Smooth muscle cell (in vitro differentiated cells): ENCODE measurements at regions not wholly inside any gene's neighbourhood (a gene's known extent, or its start where the extent isn't known, plus 50 kb on each side); places are given as distances from the start of the nearest gene placed in this dataset.

ENCODE experiments used
- DNase-seq: peaks from one replicate; lab custom pipeline; 2025; ENCODE audit not compliant: unreplicated experiment; lab: John Stamatoyannopoulos, UW
- H2AFZ ChIP-seq: fragments of 200-600 bp; sonication (generic); 2 replicates; pipeline ENCODE4 v1.6.0; 2016; ENCODE audit warnings: antibody characterized with exemption, low read depth, mild to moderate bottlenecking
- H3F3A ChIP-seq: fragments of 200-600 bp; sonication (generic); 2 replicates; pipeline ENCODE4 v1.6.0; 2017; ENCODE audit warnings: antibody characterized with exemption, low read depth
- H3K27ac ChIP-seq: fragments of 200-600 bp; sonication (generic); 2 replicates; pipeline ENCODE4 v1.5.1; 2016; ENCODE audit warnings: low read depth, mild to moderate bottlenecking
- H3K27me3 ChIP-seq: fragments of 200-600 bp; sonication (generic); 2 replicates; pipeline ENCODE4 v1.6.1; 2016; ENCODE audit warnings: low read depth, mild to moderate bottlenecking
- H3K36me3 ChIP-seq: fragments of 200-600 bp; sonication (generic); 2 replicates; pipeline ENCODE4 v1.5.1; 2016; ENCODE audit warnings: low read depth
- H3K4me1 ChIP-seq: fragments of 200-600 bp; sonication (generic); 2 replicates; pipeline ENCODE4 v1.5.1; 2016; ENCODE audit warnings: low read depth
- H3K4me2 ChIP-seq: fragments of 200-600 bp; sonication (generic); 2 replicates; pipeline ENCODE4 v1.6.0; 2016; ENCODE audit warnings: mild to moderate bottlenecking
- H3K4me3 ChIP-seq: fragments of 200-600 bp; sonication (generic); 2 replicates; pipeline ENCODE4 v1.5.1; 2016; ENCODE audit warnings: mild to moderate bottlenecking
- H3K79me2 ChIP-seq: fragments of 200-600 bp; sonication (generic); 2 replicates; pipeline ENCODE4 v1.6.0; 2016; ENCODE audit warnings: low read depth, mild to moderate bottlenecking
- H3K9ac ChIP-seq: fragments of 200-600 bp; sonication (generic); 2 replicates; pipeline ENCODE4 v1.6.0; 2016; ENCODE audit warnings: low read depth
- H3K9me3 ChIP-seq: fragments of 200-600 bp; sonication (generic); replicated peaks from 2 replicates; pipeline ENCODE4 v1.5.1; 2016; ENCODE audit warnings: low read depth
- H4K20me1 ChIP-seq: fragments of 200-600 bp; sonication (generic); 2 replicates; pipeline ENCODE4 v1.6.0; 2016; ENCODE audit warnings: low read depth
- WGBS: methylation state at CpG from one replicate; pipeline ENCODE4 v1.1.7; 2016; ENCODE audit warnings: low lambda C conversion rate; 5-methylcytosine and 5-hydroxymethylcytosine counted together
- TF ChIP-seq, protein P1 (sequence below): fragments of 200-600 bp; sonication (generic); IDR thresholded peaks from 2 replicates; pipeline ENCODE4 v1.5.1; 2017; ENCODE audit warnings: borderline replicate concordance, mild to moderate bottlenecking, antibody characterized with exemption; ENCODE audit not compliant: insufficient read depth, poor library complexity, severe bottlenecking

DNA sequence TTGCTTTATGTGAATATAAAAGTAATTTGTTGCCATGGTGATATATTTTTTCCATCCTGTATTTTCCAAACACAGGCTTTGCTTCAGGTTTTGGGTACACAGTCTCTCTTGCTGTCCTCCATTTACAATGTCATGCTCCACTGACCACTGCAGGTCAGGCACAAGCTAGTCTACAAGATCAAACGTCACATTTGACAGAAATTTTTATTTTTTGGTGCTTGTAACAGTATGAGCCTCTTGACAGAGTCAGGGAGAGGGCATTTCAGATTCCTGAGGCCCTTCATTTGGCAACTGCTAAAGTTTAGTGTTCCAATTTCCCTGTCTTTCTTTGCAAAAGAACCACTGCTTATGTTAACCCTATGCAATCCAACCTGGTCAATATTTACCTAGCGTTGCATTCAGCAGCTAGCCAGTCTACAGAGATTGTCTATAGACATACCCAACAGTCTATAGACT lies 175.0 kb downstream of the RFC3 start:
- 88% methylated on average over 2 of the region's 2 CpGs for WGBS
- no peak for DNase-seq

DNA sequence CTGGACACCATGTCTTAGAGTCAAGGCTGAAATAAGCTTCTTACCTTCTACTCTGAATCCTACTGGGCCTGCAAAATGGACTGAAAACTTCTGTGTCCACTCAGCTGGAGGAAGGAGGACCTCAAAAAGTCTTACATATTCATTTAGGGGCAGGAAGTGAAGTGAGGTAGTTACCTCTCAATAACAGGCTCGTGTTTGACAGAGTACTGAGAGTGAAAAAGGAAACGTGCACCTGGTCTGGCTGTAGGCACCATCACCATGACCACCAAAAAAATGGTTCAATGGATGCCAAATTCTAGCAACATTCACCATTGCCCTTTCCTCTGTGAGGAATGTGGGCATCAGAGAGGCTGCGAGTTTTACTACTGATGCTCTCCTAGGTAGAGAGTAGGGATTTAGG lies 176.2 kb downstream of the RFC3 start:
- no peak overlapping the region for H3K4me2 ChIP-seq
- H3K27ac ChIP-seq, result no peak overlapping the region
- WGBS, result 95% methylated on average over 3 of the region's 3 CpGs
- no peaks in the 10 kb centered on the region for H3K9me3 ChIP-seq
- H3K4me3 ChIP-seq, result no peak overlapping the region
- no peaks in the 10 kb centered on the region for H3F3A ChIP-seq
- no peaks in the 10 kb centered on the region for H4K20me1 ChIP-seq
- H3K4me1 ChIP-seq, result no peaks in the 10 kb centered on the region
- no peak overlapping the region for H2AFZ ChIP-seq
- H3K27me3 ChIP-seq, result no peaks in the 10 kb centered on the region
- no peaks in the 10 kb centered on the region for H3K36me3 ChIP-seq
- H3K9ac ChIP-seq, result no peak overlapping the region
- H3K79me2 ChIP-seq, result no peaks in the 10 kb centered on the region
- no peak for DNase-seq
- TF ChIP-seq, protein P1, sequence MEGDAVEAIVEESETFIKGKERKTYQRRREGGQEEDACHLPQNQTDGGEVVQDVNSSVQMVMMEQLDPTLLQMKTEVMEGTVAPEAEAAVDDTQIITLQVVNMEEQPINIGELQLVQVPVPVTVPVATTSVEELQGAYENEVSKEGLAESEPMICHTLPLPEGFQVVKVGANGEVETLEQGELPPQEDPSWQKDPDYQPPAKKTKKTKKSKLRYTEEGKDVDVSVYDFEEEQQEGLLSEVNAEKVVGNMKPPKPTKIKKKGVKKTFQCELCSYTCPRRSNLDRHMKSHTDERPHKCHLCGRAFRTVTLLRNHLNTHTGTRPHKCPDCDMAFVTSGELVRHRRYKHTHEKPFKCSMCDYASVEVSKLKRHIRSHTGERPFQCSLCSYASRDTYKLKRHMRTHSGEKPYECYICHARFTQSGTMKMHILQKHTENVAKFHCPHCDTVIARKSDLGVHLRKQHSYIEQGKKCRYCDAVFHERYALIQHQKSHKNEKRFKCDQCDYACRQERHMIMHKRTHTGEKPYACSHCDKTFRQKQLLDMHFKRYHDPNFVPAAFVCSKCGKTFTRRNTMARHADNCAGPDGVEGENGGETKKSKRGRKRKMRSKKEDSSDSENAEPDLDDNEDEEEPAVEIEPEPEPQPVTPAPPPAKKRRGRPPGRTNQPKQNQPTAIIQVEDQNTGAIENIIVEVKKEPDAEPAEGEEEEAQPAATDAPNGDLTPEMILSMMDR, result no peak

More for the DNA sequence above, 175.0 kb downstream of the RFC3 start:
- Histone ChIP-seq H3K9me3 (no peaks in the 10 kb centered on the region), H3F3A (no peaks in the 10 kb centered on the region), H3K4me3 (no peak overlapping the region), H2AFZ (no peak overlapping the region), H3K4me1 (no peaks in the 10 kb centered on the region), H3K27me3 (no peaks in the 10 kb centered on the region), H3K27ac (no peak overlapping the region), H4K20me1 (no peaks in the 10 kb centered on the region), H3K36me3 (no peaks in the 10 kb centered on the region), H3K4me2 (no peak overlapping the region), H3K79me2 (no peaks in the 10 kb centered on the region), H3K9ac (no peak overlapping the region)
- TF ChIP-seq, protein P1, result no peak

DNA sequence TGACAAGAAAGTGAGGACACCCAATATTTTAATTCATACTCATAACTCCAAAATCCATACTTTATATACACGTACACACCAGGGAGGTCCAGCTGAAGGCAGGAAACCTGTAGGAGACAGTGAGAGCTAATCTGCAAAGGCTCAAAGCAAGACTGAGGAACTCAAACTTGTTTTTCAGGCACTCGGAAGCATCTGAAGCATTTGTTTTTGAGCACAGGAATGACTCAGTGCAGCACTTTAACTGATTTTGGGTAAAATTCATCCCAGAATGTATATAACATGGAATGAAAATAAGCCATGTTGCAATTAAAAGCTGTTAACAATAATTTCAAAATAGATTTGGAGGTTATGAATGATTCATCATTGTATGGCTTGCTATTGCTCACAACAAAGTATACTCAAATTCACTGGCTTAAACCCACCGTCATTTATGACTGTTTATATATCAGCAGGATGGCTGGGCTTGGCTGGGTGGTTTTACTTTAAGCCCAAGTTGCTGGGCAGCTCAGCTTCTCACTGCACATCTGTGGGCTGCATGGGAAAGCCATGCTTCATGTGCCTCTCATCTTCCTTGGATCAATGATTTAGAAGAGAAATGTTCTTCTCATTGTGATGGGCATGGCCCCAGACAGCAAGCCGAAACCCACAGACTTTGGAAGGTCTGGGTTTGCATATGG lies 177.0 kb downstream of the RFC3 start:
- Histone ChIP-seq H2AFZ (no peak overlapping the region), H3F3A (no peaks in the 10 kb centered on the region), H3K9ac (no peak overlapping the region), H3K4me3 (no peak overlapping the region), H3K79me2 (no peaks in the 10 kb centered on the region), H3K36me3 (no peaks in the 10 kb centered on the region), H3K9me3 (no peaks in the 10 kb centered on the region), H3K4me1 (no peaks in the 10 kb centered on the region), H3K27me3 (no peaks in the 10 kb centered on the region), H3K27ac (no peak overlapping the region), H4K20me1 (no peaks in the 10 kb centered on the region), H3K4me2 (no peak overlapping the region)
- no peak for DNase-seq
- WGBS, result 70% methylated on average over 4 of the region's 4 CpGs
- TF ChIP-seq, protein P1, result no peak

DNA sequence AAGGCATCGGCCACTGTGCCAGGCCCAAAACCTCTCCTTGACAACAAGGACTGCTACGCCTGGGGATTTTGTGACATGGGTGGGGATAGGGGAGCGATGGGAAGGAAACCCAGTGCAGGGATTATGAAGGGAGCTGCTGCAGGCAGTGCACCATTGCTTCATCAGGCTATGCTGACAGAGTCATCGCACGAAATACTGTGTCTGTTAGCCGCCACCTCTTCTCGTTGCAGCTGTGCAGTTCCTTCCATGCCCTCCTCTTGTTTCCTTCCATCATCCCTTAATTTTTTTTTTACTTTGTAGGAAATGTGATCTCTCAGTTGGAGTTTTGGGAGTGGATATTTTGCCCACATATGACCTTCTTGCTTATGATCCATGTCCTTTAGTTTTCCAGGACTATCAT lies 178.7 kb downstream of the RFC3 start:
- DNase-seq, result no peak
- no peaks in the 10 kb centered on the region for H3K79me2 ChIP-seq
- no peaks in the 10 kb centered on the region for H4K20me1 ChIP-seq
- H3K4me3 ChIP-seq, result no peak overlapping the region
- H3K9ac ChIP-seq, result no peak overlapping the region
- no peak overlapping the region for H2AFZ ChIP-seq
- no peaks in the 10 kb centered on the region for H3K4me1 ChIP-seq
- H3K27ac ChIP-seq, result no peak overlapping the region
- H3K4me2 ChIP-seq, result no peak overlapping the region
- H3K27me3 ChIP-seq, result no peaks in the 10 kb centered on the region
- no peaks in the 10 kb centered on the region for H3F3A ChIP-seq
- 97% methylated on average over 7 of the region's 7 CpGs for WGBS
- no peaks in the 10 kb centered on the region for H3K9me3 ChIP-seq
- TF ChIP-seq, protein P1, result no peak
- H3K36me3 ChIP-seq, result no peaks in the 10 kb centered on the region
